SK-N-MC (cell line): ENCODE measurements at regions not wholly inside any gene's neighbourhood (a gene's known extent, or its start where the extent isn't known, plus 50 kb on each side); places are given as distances from the start of the nearest gene placed in this dataset.
"Not testable (repeated sequence)": the region's sequence is repeated elsewhere in the genome, so short reads cannot be mapped to it uniquely, and the experiment has no call there.

ENCODE experiments used
- EZH2 ChIP-seq: fragments of 200-600 bp; sonication (generic); IDR thresholded peaks from one replicate; pipeline ENCODE4 v1.6.1; 2017; ENCODE audit warnings: antibody characterized with exemption
- FOXP2 ChIP-seq: optimal IDR thresholded peaks from 2 replicates; pipeline ENCODE3; 2011; ENCODE audit warnings: mild to moderate bottlenecking, moderate library complexity; ENCODE audit not compliant: insufficient read depth; ENCODE audit errors: extremely low read length, control extremely low read depth
- POLR2AphosphoS5 ChIP-seq: IDR thresholded peaks from 2 replicates; pipeline ENCODE4 v1.6.1; 2012; ENCODE audit warnings: mild to moderate bottlenecking, low read depth, low read length, borderline replicate concordance

DNA sequence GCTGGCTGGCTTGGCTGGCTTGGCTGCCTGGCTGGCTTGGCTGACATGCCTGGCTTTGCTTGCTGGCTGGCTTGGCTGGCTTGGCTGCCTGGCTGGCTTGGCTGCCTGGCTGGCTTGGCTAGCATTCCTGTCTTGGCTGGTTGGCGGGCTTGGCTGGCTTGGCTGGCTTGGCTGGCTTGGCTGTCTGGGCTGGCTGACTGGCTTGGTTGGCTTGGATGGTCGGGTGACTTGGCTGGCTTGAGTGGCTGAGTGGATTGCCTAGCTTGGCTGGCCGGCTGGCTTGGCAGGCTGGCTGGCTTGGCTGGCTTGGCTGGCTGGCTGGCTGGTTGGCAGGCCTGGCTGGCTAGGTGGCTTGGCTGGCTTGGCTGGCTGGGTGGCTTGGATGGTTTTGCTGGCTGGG, 2832.3 kb downstream of the RPIA start:
- TF ChIP-seq EZH2, POLR2AphosphoS5, FOXP2: not testable (repeated sequence)
